T-helper 17 cell (primary cell): ENCODE measurements at regions not wholly inside any gene's neighbourhood (a gene's known extent, or its start where the extent isn't known, plus 50 kb on each side); places are given as distances from the start of the nearest gene placed in this dataset.

Experiments used
- ATAC-seq: fragments of 150-1000 bp; cut with Tn5 transposase; 2 replicates; pipeline ENCODE4 v1.10.0; 2021; ENCODE audit warnings: mild to moderate bottlenecking, moderate library complexity
- DNase-seq, 3 donors: peaks; one replicate each; pipeline versions ENCODE4 v3.0.0 to v3.0.0-alpha.2; 2020 to 2021
- H3K9me3 ChIP-seq: one replicate; pipeline ENCODE4 v1.7.0; 2013; ENCODE audit warnings: low read length, mild to moderate bottlenecking; ENCODE audit not compliant: control insufficient read depth, poor library complexity, severe bottlenecking
- H3K27ac Mint-ChIP-seq: one replicate; pipeline ENCODE4 v1.8.0; 2022; ENCODE audit warnings: mild to moderate bottlenecking, moderate library complexity, mixed read lengths
- H3K27me3 Mint-ChIP-seq: one replicate; pipeline ENCODE4 v1.8.0; 2022; ENCODE audit warnings: mixed read lengths
- H3K36me3 Mint-ChIP-seq: one replicate; pipeline ENCODE4 v1.8.0; 2022; ENCODE audit warnings: low read depth, mixed read lengths
- H3K4me1 Mint-ChIP-seq: one replicate; pipeline ENCODE4 v1.8.0; 2022; ENCODE audit warnings: mild to moderate bottlenecking, mixed read lengths
- H3K4me3 Mint-ChIP-seq: one replicate; pipeline ENCODE4 v1.8.0; 2022; ENCODE audit warnings: mild to moderate bottlenecking, moderate library complexity, mixed read lengths

DNA sequence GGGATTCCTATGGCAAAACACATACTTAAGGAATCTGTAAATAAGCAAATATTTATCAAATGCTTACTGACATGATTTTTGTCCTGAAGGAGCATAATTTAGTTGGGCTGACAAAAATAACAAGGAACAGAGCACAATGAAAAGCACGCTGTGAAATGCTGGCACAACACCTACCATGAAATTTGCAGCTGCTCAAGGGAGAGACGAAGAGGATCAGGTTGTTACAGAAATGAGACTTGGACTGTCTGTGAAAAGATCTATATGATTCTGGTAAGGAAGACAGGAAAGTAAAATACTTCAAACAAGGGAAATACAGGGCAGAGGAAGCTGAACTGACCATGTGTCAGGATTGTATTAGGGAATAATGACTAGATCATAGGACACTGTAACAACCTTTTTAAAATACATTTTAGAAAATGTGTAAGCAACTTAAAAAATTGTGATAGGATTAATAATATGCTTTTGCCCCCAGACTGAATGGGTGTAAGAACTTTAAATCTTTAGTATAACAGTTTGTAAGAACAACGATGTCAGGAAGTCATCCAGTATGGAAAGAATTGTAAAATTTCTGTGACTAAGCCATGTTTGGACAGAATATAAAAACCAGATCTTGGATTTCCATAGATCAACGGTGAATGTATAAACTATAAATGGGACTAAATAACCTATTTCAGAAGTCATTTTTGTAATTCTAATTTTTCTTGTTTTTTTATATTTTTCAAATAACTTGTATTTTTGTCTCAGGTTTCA is 1556.0 kb downstream of the EFNB2 start:
- H3K4me3 Mint-ChIP-seq = no peak overlapping the region
- H3K27ac Mint-ChIP-seq = no peak overlapping the region
- ATAC-seq (no peak), DNase-seq (no peak)
- H3K27me3 Mint-ChIP-seq = no peaks in the 10 kb centered on the region
- H3K4me1 Mint-ChIP-seq = peaks cover 9% of the 10 kb centered on the region
- H3K36me3 Mint-ChIP-seq = no peaks in the 10 kb centered on the region
- no peaks in the 10 kb centered on the region for H3K9me3 ChIP-seq

DNA sequence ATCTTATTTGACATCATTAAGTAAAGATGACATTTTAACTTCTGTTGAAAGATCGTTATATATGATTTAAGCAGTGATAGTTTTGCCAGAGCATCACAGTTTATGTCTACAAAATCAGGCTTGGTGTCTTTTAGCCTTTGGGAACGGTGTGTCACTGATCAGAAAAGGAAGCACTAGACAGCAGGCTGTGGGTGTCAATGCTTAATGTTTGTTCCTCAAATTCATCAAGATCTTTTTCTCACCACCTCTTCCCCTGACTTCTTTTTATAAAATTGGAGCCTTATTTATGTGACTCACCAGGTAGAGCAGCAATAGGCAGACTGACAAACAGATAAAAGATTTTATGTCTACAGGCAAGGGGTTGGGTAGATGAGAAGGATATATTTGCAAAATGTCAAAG is 1558.5 kb downstream of the EFNB2 start:
- no peak overlapping the region for H3K4me3 Mint-ChIP-seq

DNA sequence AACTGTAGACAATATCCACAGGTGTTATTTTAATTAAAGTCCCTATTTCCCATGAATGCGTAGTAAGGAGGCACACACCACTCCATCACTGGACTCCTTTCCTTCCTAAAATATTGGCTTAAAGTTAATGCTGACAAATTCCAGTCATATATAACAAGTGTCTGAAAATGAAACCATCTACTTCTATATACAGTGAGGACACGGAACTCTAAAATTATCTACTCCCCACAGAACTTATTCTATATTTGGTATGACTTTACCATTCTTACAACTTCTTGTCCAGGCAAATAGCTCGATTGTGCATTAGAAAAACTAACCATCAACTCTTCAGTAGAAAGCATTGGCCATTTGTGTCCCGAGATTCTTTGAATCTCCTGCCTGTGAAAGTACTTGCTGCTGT is 1560.2 kb downstream of the EFNB2 start:
- Mint-ChIP-seq H3K36me3 (no peaks in the 10 kb centered on the region), H3K4me3 (no peak overlapping the region), H3K4me1 (peaks cover 2% of the 10 kb centered on the region), H3K27ac (no peak overlapping the region), H3K27me3 (no peaks in the 10 kb centered on the region)
- no peak for ATAC-seq
- no peak for DNase-seq
- no peaks in the 10 kb centered on the region for H3K9me3 ChIP-seq

More for the DNA sequence above, 1558.5 kb downstream of the EFNB2 start:
- H3K27me3 Mint-ChIP-seq = no peaks in the 10 kb centered on the region
- H3K4me1 Mint-ChIP-seq = peaks cover 2% of the 10 kb centered on the region
- ATAC-seq (no peak), DNase-seq (no peak)
- no peaks in the 10 kb centered on the region for H3K36me3 Mint-ChIP-seq
- no peaks in the 10 kb centered on the region for H3K9me3 ChIP-seq
- no peak overlapping the region for H3K27ac Mint-ChIP-seq

DNA sequence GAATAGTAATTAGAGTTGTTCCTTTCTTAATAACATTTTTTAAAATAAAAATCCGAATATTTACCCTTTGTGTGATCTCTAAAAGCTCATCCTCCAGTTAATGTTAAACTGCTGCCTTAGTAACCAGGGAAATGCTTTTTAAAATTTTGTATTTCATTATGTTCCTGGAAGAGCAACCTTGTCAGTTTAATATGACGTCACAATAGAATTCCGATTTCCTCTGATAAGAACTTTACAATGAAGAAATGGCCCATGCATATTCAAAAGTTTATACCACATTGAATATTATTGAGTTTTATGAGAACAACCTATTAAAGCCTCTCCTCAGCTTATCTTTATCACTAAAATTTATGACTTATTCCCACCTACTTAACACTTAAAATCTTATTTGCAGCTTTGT is 1566.6 kb downstream of the EFNB2 start:
- Mint-ChIP-seq H3K36me3 (no peaks in the 10 kb centered on the region), H3K4me1 (no peaks in the 10 kb centered on the region), H3K27ac (no peak overlapping the region), H3K27me3 (no peaks in the 10 kb centered on the region), H3K4me3 (no peak overlapping the region)
- H3K9me3 ChIP-seq = no peaks in the 10 kb centered on the region
- ATAC-seq (no peak), DNase-seq (no peak)

DNA sequence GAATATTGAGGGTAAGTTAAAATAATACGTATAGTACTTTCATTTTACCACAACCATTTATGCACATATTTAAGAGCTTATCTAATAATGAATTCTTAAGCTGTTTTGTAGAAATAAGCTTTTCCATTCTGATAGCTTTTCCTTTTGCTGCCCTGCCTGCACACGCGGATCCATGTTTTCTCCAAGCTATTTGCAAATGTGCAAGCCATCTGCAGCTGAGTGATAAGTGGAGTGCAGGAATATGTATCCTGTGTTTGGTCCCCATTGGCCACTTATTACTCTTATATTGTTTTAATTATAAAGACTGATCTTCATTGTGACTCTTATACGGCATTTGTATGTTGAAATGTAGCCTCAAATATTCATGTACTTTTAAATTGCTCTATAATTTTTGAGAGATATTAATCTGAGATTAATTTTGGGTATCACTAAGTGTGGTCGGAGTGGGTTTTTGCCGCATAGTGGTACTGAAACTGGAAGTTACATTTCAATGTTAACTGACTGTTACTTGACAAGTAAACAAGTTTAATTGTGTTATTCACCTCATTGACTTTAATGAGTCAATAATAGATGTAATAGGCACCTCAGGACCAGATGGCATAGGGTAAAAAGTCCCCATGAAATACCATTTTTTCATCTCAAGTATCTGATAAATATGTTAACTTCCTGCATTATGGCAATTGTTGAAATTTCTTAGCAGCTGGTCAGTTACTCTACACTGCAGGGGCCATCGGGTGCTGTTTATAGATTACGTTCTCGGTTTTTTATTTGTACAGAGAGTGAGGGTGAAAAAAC is 1567.4 kb downstream of the EFNB2 start:
- Mint-ChIP-seq H3K27ac (no peak overlapping the region), H3K27me3 (no peaks in the 10 kb centered on the region), H3K4me1 (no peaks in the 10 kb centered on the region), H3K36me3 (no peaks in the 10 kb centered on the region), H3K4me3 (no peak overlapping the region)
- no peaks in the 10 kb centered on the region for H3K9me3 ChIP-seq
- ATAC-seq (no peak), DNase-seq (no peak)

DNA sequence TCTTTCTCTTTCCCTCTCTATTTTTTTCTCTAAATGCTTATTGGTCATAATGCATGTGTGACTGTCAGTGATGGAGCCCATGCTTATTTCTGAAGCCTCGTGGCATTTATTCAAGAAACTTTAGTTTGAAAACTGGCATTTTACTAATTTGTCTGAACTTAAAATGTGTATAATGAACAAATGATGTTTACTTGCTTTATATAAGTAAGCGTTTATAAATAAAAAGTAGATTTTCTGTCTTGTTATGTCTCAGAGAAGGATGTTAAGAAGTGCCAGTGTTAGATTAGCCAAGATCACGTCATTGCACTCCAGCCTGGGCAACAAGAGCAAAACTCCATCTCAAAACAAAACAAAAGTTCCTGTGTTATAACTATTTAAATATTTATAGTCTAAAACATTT is 1568.1 kb downstream of the EFNB2 start:
- H3K9me3 ChIP-seq = no peaks in the 10 kb centered on the region
- no peak overlapping the region for H3K27ac Mint-ChIP-seq
- no peaks in the 10 kb centered on the region for H3K27me3 Mint-ChIP-seq
- no peak for ATAC-seq
- H3K36me3 Mint-ChIP-seq = no peaks in the 10 kb centered on the region
- no peak overlapping the region for H3K4me3 Mint-ChIP-seq
- no peaks in the 10 kb centered on the region for H3K4me1 Mint-ChIP-seq
- DNase-seq = no peak

DNA sequence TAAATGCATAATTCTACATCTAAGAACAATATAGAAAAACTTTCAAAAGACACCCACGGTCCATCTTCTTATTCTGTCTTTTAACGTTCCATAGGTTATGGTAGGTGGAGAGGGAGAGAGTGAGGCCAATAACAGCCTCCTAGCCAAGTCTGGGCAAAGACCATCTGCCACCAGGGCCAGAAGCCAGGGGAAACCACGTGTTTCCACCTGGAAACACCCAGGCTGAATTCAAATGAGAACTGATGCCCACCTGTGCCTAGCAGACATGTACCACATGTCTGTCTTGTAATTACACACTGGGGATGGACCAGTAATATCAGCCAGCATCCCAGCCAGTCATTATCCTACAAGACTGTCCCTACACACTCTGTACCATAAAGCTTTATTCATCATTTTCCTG is 1573.1 kb downstream of the EFNB2 start:
- Mint-ChIP-seq H3K27ac (no peak overlapping the region), H3K36me3 (no peaks in the 10 kb centered on the region), H3K4me3 (no peak overlapping the region), H3K4me1 (no peaks in the 10 kb centered on the region), H3K27me3 (no peaks in the 10 kb centered on the region)
- no peaks in the 10 kb centered on the region for H3K9me3 ChIP-seq
- no peak for DNase-seq
- ATAC-seq = no peak

DNA sequence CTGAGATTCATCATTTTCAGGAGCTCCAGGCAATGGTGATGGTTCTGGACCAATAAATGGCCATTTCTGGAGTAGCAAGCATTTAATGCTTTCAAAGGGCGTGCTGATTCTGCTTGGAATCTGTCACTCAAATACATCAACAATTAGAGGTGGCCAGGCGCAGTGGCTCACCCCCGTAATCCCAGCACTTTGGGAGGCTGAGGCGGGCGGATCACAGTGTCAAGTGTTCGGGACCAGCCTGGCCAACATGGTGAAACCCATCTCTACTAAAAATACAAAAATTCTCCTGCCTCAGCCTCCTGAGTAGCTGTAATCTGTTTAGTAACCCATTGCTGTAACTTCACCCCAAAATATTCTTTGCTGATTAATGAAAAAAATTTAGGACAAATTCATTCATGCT is 1574.2 kb downstream of the EFNB2 start:
- Mint-ChIP-seq H3K27ac (no peak overlapping the region), H3K4me3 (no peak overlapping the region), H3K4me1 (no peaks in the 10 kb centered on the region), H3K27me3 (no peaks in the 10 kb centered on the region), H3K36me3 (no peaks in the 10 kb centered on the region)
- ATAC-seq (no peak), DNase-seq (no peak)
- H3K9me3 ChIP-seq = no peaks in the 10 kb centered on the region

DNA sequence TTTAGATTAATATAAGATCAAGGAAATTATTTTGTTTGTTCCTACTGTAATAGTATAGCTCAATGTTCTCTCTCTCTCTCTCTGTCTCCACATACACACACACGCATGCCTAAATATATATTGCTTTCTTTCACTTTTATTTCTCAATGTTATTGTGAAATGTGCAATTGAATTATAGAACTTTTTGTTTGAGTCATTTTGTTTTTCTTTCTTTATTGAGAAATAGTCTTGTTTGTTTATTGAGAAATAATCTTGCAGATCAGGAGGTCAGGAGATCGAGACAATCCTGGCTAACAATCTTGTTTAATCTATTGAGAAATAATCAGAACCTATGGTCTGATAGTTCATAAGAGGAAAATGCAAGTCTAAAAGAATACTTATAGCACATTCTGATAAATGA is 1581.3 kb downstream of the EFNB2 start:
- DNase-seq = no peak
- peaks cover 3% of the 10 kb centered on the region for H3K4me1 Mint-ChIP-seq
- ATAC-seq = no peak
- H3K36me3 Mint-ChIP-seq = no peaks in the 10 kb centered on the region
- H3K9me3 ChIP-seq = no peaks in the 10 kb centered on the region
- H3K27ac Mint-ChIP-seq = no peak overlapping the region
- no peak overlapping the region for H3K4me3 Mint-ChIP-seq
- H3K27me3 Mint-ChIP-seq = no peaks in the 10 kb centered on the region

DNA sequence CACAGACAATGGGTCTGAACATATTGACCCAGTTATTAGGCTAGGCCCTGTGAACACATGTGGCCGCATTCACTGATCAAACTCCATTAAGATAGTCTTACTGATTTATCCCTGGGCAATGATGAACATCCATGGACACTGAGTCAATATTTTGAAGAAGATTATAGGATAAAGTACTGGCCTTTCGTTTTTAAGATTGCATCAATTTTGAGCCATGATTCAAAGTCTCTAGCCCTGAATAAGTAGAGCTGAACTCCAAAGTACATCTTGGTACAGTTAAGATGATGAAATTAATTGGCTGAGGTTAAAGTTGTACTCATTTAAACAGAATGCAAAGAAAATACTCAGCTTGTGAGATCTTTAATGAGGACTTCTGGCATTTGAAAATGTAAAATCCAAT is 1581.9 kb downstream of the EFNB2 start:
- ATAC-seq (no peak), DNase-seq (no peak)
- H3K4me3 Mint-ChIP-seq = no peak overlapping the region
- peaks cover 3% of the 10 kb centered on the region for H3K4me1 Mint-ChIP-seq
- no peaks in the 10 kb centered on the region for H3K27me3 Mint-ChIP-seq
- no peaks in the 10 kb centered on the region for H3K36me3 Mint-ChIP-seq
- H3K27ac Mint-ChIP-seq = no peak overlapping the region
- no peaks in the 10 kb centered on the region for H3K9me3 ChIP-seq

DNA sequence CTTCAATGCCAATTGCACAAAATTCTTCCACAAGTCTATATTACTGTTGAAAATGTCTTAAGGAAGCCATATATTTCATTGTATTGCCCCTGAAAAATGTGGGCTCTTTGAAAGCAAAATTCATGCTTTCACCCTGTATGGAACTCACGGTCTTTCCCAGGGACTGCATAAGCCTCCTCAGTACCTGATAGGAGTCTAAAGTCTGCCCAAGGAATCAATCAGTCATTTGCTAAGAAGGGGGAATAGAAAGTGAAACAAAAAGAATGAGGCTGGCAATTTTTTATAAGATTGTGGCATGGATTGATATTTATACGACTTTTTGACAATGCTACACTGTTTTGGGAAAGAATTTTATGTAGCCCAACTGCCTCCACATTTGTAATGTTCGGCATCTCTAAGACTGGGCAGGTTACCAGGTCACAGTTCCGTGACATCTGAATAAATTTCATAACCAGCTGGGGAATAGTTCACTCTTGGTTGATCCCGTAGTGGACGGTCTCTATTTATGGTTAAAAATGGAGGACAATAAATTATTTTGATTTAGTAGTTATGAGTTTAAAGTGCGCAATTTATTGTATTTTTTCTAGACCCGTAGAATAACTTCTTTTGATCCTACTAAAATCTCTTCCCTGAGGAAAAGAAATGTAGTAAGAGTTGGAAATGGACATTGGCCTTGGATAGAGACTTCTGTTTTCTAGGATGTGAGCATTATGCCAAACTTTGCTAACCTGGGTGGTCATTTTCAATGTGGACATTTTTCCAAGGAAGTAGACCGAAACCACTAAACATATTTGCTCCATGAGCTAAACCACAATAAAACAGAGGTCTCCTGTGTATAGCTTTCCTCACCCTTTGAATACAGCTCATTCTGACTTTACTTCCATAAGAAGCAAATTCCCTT is 1585.4 kb downstream of the EFNB2 start:
- no peak for ATAC-seq
- Mint-ChIP-seq H3K27ac (no peak overlapping the region), H3K4me1 (peaks cover 3% of the 10 kb centered on the region), H3K27me3 (no peaks in the 10 kb centered on the region), H3K36me3 (no peaks in the 10 kb centered on the region), H3K4me3 (no peak overlapping the region)
- H3K9me3 ChIP-seq = no peaks in the 10 kb centered on the region
- no peak for DNase-seq

DNA sequence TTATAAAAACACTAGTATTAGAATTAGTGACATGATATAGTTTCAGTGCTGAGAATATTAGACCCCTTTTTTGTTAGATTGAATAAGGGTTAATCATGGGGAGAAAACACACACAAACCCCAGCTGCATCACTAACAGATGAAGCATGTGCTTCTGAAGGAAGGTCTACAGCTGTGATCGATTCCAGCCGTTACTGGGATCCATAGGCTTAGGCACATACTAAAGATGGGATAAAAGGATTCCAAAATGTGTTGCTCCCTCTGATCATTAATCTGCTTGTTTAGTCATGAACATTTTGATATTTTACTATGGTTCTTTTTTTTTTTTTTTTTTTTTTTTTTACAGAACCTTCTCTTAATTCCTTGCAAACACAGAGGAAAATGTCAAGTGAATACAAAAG is 1591.3 kb downstream of the EFNB2 start:
- Mint-ChIP-seq H3K4me1 (no peaks in the 10 kb centered on the region), H3K27me3 (peaks cover 4% of the 10 kb centered on the region), H3K4me3 (no peak overlapping the region), H3K36me3 (no peaks in the 10 kb centered on the region), H3K27ac (no peak overlapping the region)
- DNase-seq = no peak
- no peaks in the 10 kb centered on the region for H3K9me3 ChIP-seq
- ATAC-seq = no peak

DNA sequence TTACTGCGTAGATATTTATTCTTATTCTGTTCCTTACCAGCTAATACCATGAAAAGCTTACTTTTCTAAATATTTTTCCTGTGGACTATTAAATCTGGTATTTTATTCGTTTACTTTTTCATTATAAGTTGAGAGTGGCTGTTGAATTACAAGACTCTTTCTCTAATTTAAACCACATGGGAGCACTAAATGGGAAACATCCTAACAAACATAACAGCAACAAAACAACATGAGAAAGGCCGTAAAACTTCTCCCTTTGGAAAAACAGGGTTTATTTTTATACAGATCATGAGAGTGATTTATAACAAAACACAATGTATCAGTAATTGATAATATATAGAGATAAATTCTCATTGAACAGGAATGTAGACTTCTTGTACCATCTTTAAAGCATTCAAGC is 1592.1 kb downstream of the EFNB2 start:
- no peak for ATAC-seq
- H3K4me1 Mint-ChIP-seq = no peaks in the 10 kb centered on the region
- H3K9me3 ChIP-seq = no peaks in the 10 kb centered on the region
- H3K36me3 Mint-ChIP-seq = no peaks in the 10 kb centered on the region
- no peak overlapping the region for H3K27ac Mint-ChIP-seq
- DNase-seq = no peak
- peaks cover 4% of the 10 kb centered on the region for H3K27me3 Mint-ChIP-seq
- no peak overlapping the region for H3K4me3 Mint-ChIP-seq
